Calu3 (cell line): ENCODE measurements at regions not wholly inside any gene's neighbourhood (a gene's known extent, or its start where the extent isn't known, plus 50 kb on each side); places are given as distances from the start of the nearest gene placed in this dataset.

Experiments
- BruUV-seq: library from RNA; stranded (reverse); fragments of 400-500 nt; replicated peaks from 2 replicates; lab custom pipeline; 2021; lab: Mats Ljungman, UMichigan
- CTCF ChIA-PET: fragments of 300-600 bp; sonication (Branson Sonifier 250); formaldehyde crosslinking; loops from one replicate; lab custom pipeline; 2022; ENCODE audit warnings: antibody characterized with exemption; lab: Charles Lee
- DNase-seq: peaks from one replicate; pipeline ENCODE4 v3.0.0; 2022
- H3K27ac Mint-ChIP-seq: one replicate; pipeline ENCODE4 v1.8.0; 2022; ENCODE audit warnings: mixed read lengths; ENCODE audit not compliant: unreplicated experiment
- H3K27me3 Mint-ChIP-seq: one replicate; pipeline ENCODE4 v1.8.0; 2022; ENCODE audit warnings: mixed read lengths; ENCODE audit not compliant: unreplicated experiment
- H3K36me3 Mint-ChIP-seq: one replicate; pipeline ENCODE4 v1.8.0; 2022; ENCODE audit warnings: mild to moderate bottlenecking, moderate library complexity, mixed read lengths; ENCODE audit not compliant: insufficient read depth, unreplicated experiment
- H3K4me1 Mint-ChIP-seq: one replicate; pipeline ENCODE4 v1.8.0; 2022; ENCODE audit warnings: mild to moderate bottlenecking, low read depth, mixed read lengths; ENCODE audit not compliant: unreplicated experiment
- H3K4me3 Mint-ChIP-seq: one replicate; pipeline ENCODE4 v1.8.0; 2022; ENCODE audit warnings: mild to moderate bottlenecking, low read depth, moderate library complexity, mixed read lengths; ENCODE audit not compliant: unreplicated experiment
- H3K9me3 Mint-ChIP-seq: one replicate; pipeline ENCODE4 v1.8.0; 2022; ENCODE audit warnings: low read depth, mixed read lengths; ENCODE audit not compliant: unreplicated experiment
- CTCF ChIP-seq: fragments of 200-600 bp; IDR thresholded peaks from one replicate; pipeline ENCODE4 v1.8.0; 2022; ENCODE audit warnings: antibody characterized with exemption; ENCODE audit not compliant: unreplicated experiment
- intact Hi-C: fragments of 100-400 bp; cut with micrococcal nuclease; formaldehyde crosslinking; loops from one replicate; pipeline ENCODE4 v1.10.0; 2022; ENCODE audit not compliant: unreplicated experiment

DNA sequence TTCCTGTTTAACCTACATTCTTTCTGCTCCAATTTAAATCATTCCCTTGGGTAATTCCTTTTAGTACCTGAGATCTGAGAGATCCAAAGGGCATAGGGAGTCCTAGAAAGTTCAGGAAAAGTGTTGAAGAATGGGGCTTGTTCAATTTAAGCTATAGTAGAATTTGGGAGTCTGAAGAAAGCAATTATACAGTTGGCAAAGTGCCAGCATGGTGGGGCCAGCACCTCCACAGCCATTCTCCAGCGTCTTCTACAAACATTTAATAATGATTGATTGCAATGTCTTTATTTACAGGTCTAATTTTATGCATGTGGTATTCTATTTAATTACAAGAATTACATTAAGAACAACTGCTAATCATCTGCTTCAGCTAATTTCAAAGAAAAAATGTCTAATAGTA lies 957.7 kb upstream of the GYPC start:
- intact Hi-C loops, result no loop called here
- Mint-ChIP-seq H3K9me3 (peaks cover 7% of the 10 kb centered on the region), H3K4me3 (no peak overlapping the region), H3K36me3 (no peaks in the 10 kb centered on the region), H3K4me1 (no peaks in the 10 kb centered on the region), H3K27ac (no peak overlapping the region), H3K27me3 (no peaks in the 10 kb centered on the region)
- DNase-seq, result no peak
- CTCF ChIA-PET, result no interaction called here
- no peak for TF ChIP-seq CTCF
- BruUV-seq, result no TSS peak

GRCh38 chr2:125701070-125701469 lies 954.9 kb upstream of the GYPC start:
- BruUV-seq, result no TSS peak
- no peaks in the 10 kb centered on the region for H3K27me3 Mint-ChIP-seq
- H3K9me3 Mint-ChIP-seq, result peaks cover 13% of the 10 kb centered on the region
- CTCF ChIA-PET, result no interaction called here
- no peak for DNase-seq
- no peak overlapping the region for H3K27ac Mint-ChIP-seq
- no peaks in the 10 kb centered on the region for H3K36me3 Mint-ChIP-seq
- no peak for TF ChIP-seq CTCF
- no peaks in the 10 kb centered on the region for H3K4me1 Mint-ChIP-seq
- intact Hi-C loops, result no loop called here
- no peak overlapping the region for H3K4me3 Mint-ChIP-seq

GRCh38 chr2:125707611-125708010 lies 948.3 kb upstream of the GYPC start:
- no peak for DNase-seq
- TF ChIP-seq CTCF, result no peak
- no peak overlapping the region for H3K27ac Mint-ChIP-seq
- no peaks in the 10 kb centered on the region for H3K36me3 Mint-ChIP-seq
- CTCF ChIA-PET, result no interaction called here
- BruUV-seq, result no TSS peak
- H3K4me3 Mint-ChIP-seq, result no peak overlapping the region
- intact Hi-C loops, result no loop called here
- no peaks in the 10 kb centered on the region for H3K4me1 Mint-ChIP-seq
- H3K9me3 Mint-ChIP-seq, result peaks cover 26% of the 10 kb centered on the region
- H3K27me3 Mint-ChIP-seq, result no peaks in the 10 kb centered on the region

DNA sequence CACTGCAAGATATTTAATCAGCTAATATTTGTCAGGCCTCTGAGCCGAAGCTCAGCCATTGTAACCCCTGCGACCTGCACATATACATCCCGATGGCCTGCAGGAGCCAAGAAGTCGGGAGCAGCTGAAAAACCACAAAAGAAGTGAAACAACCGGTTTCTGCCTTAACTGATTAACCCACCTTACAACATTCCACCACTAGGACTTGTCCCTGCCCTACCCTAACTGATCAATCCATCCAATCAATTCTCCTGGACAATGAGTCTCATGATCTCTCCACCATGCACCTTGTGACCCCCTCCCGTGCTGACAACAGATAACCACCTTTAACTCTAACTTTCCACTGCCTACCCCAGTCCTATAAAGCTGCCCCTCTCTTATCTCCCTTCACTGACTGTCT lies 945.4 kb upstream of the GYPC start:
- no TSS peak for BruUV-seq
- Mint-ChIP-seq H3K36me3 (no peaks in the 10 kb centered on the region), H3K4me3 (no peak overlapping the region), H3K4me1 (no peaks in the 10 kb centered on the region), H3K27me3 (no peaks in the 10 kb centered on the region), H3K9me3 (peaks cover 23% of the 10 kb centered on the region), H3K27ac (no peak overlapping the region)
- no peak for TF ChIP-seq CTCF
- no peak for DNase-seq
- intact Hi-C loops, result no loop called here
- CTCF ChIA-PET, result no interaction called here
